Endothelial cell of hepatic sinusoid (primary cell): ENCODE measurements at regions not wholly inside any gene's neighbourhood (a gene's known extent, or its start where the extent isn't known, plus 50 kb on each side); places are given as distances from the start of the nearest gene placed in this dataset.

Source experiments
- in situ Hi-C: cut with HindIII; loops from 2 replicates; pipeline ENCODE4 v1.10.0; 2017; ENCODE audit warnings: low sequenced_read_pairs

GRCh38 chr6:156111913-156112312 lies 656.3 kb upstream of the NOX3 start:
- in situ Hi-C loops, result no loop called here

GRCh38 chr6:156110249-156110648 lies 654.6 kb upstream of the NOX3 start:
- in situ Hi-C loops, result no loop called here

- in situ Hi-C loops, result no loop called here
Observed at GRCh38 chr6:156109713-156110112, 654.1 kb upstream of the NOX3 start.

GRCh38 chr6:156107624-156108101 lies 652.0 kb upstream of the NOX3 start:
- in situ Hi-C loops, result no loop called here

- in situ Hi-C loops, result no loop called here
Observed at GRCh38 chr6:156102129-156102528, 646.5 kb upstream of the NOX3 start.

GRCh38 chr6:156098839-156099238 lies 643.2 kb upstream of the NOX3 start:
- in situ Hi-C loops, result no loop called here

- in situ Hi-C loops, result no loop called here
Observed at GRCh38 chr6:156087487-156087886, 631.8 kb upstream of the NOX3 start.

- in situ Hi-C loops, result no loop called here
Observed at GRCh38 chr6:156082012-156082411, 626.4 kb upstream of the NOX3 start.

GRCh38 chr6:156080371-156080770 lies 624.7 kb upstream of the NOX3 start:
- in situ Hi-C loops, result no loop called here

GRCh38 chr6:156068881-156069280 lies 613.2 kb upstream of the NOX3 start:
- in situ Hi-C loops, result loop anchor here (5.0 kb wide), 2 partner anchors 58 to 167 kb away; no protein-coding TSS in a partner anchor

GRCh38 chr6:156065849-156066248 lies 610.2 kb upstream of the NOX3 start:
- in situ Hi-C loops, result loop anchor here (5.0 kb wide), 2 partner anchors 61 to 164 kb away; no protein-coding TSS in a partner anchor

- in situ Hi-C loops, result no loop called here
Observed at GRCh38 chr6:156062091-156062563, 606.5 kb upstream of the NOX3 start.

- in situ Hi-C loops, result no loop called here
Observed at GRCh38 chr6:156061465-156061864, 605.8 kb upstream of the NOX3 start.

- in situ Hi-C loops, result no loop called here
Observed at GRCh38 chr6:156060013-156060412, 604.4 kb upstream of the NOX3 start.

GRCh38 chr6:156058356-156058755 lies 602.7 kb upstream of the NOX3 start:
- in situ Hi-C loops, result no loop called here

- in situ Hi-C loops, result no loop called here
Observed at GRCh38 chr6:156057869-156058268, 602.2 kb upstream of the NOX3 start.

GRCh38 chr6:156056085-156056484 lies 600.4 kb upstream of the NOX3 start:
- in situ Hi-C loops, result no loop called here

- in situ Hi-C loops, result no loop called here
Observed at GRCh38 chr6:156053626-156054025, 598.0 kb upstream of the NOX3 start.

- in situ Hi-C loops, result no loop called here
Observed at GRCh38 chr6:156046841-156047449, 591.3 kb upstream of the NOX3 start.

GRCh38 chr6:156046268-156046665 lies 590.6 kb upstream of the NOX3 start:
- in situ Hi-C loops, result no loop called here

- in situ Hi-C loops, result no loop called here
Observed at GRCh38 chr6:156045401-156046267, 590.0 kb upstream of the NOX3 start.

- in situ Hi-C loops, result no loop called here
Observed at GRCh38 chr6:156033598-156033997, 578.0 kb upstream of the NOX3 start.
